ENCODE measurements at regions not wholly inside any gene's neighbourhood (a gene's known extent, or its start where the extent isn't known, plus 50 kb on each side); places are given as distances from the start of the nearest gene placed in this dataset.

GRCh38 chr6:146962329-146962728 lies 241.9 kb upstream of the STXBP5 start:
- TF ChIP-seq CTCF (IDR thresholded peaks at IDR 0.05) (no peak), POLR2A (IDR thresholded peaks at IDR 0.05) (no peak)
